RKO (cell line): ENCODE measurements at regions not wholly inside any gene's neighbourhood (a gene's known extent, or its start where the extent isn't known, plus 50 kb on each side); places are given as distances from the start of the nearest gene placed in this dataset.
"Not testable (repeated sequence)": the region's sequence is repeated elsewhere in the genome, so short reads cannot be mapped to it uniquely, and the experiment has no call there.

Experiments
- DNase-seq: peaks from one replicate; pipeline ENCODE4 v3.0.0-alpha.2; 2016; ENCODE audit warnings: low spot score

GRCh38 chr2:3899536-3900155, 196.3 kb downstream of the DCDC2C start:
- no peak for DNase-seq

- no peak for DNase-seq
Measured at GRCh38 chr2:3902131-3902530, 198.8 kb downstream of the DCDC2C start.

GRCh38 chr2:3904061-3904460, 200.7 kb downstream of the DCDC2C start:
- DNase-seq = no peak

- DNase-seq = not testable (repeated sequence)
Measured at GRCh38 chr2:3908498-3908897, 205.1 kb downstream of the DCDC2C start.

- no peak for DNase-seq
Measured at GRCh38 chr2:3911882-3912455, 208.6 kb downstream of the DCDC2C start.

- DNase-seq = no peak
Measured at GRCh38 chr2:3913166-3913565, 209.8 kb downstream of the DCDC2C start.

- no peak for DNase-seq
Measured at GRCh38 chr2:3914241-3914640, 210.9 kb downstream of the DCDC2C start.

GRCh38 chr2:3927031-3927430, 223.7 kb downstream of the DCDC2C start:
- DNase-seq = no peak

- no peak for DNase-seq
Measured at GRCh38 chr2:3929374-3929773, 226.0 kb downstream of the DCDC2C start.

- no peak for DNase-seq
Measured at GRCh38 chr2:3930246-3930645, 226.9 kb downstream of the DCDC2C start.

GRCh38 chr2:3940661-3941060, 237.3 kb downstream of the DCDC2C start:
- DNase-seq = no peak

GRCh38 chr2:3942841-3943240, 239.5 kb downstream of the DCDC2C start:
- no peak for DNase-seq

GRCh38 chr2:3944071-3944470, 240.7 kb downstream of the DCDC2C start:
- DNase-seq = no peak

- DNase-seq = no peak
Measured at GRCh38 chr2:3944841-3945240, 241.5 kb downstream of the DCDC2C start.

GRCh38 chr2:3948191-3948590, 244.8 kb downstream of the DCDC2C start:
- no peak for DNase-seq

GRCh38 chr2:3951131-3951954, 248.0 kb downstream of the DCDC2C start:
- no peak for DNase-seq

- no peak for DNase-seq
Measured at GRCh38 chr2:3952866-3953516, 249.6 kb downstream of the DCDC2C start.

GRCh38 chr2:3954261-3954660, 250.9 kb downstream of the DCDC2C start:
- no peak for DNase-seq

GRCh38 chr2:3956406-3956805, 253.0 kb downstream of the DCDC2C start:
- no peak for DNase-seq

GRCh38 chr2:3956892-3957291, 253.5 kb downstream of the DCDC2C start:
- DNase-seq = no peak

GRCh38 chr2:3958465-3958864, 255.1 kb downstream of the DCDC2C start:
- no peak for DNase-seq

GRCh38 chr2:3958969-3959368, 255.6 kb downstream of the DCDC2C start:
- DNase-seq = no peak

GRCh38 chr2:3959372-3959771, 256.0 kb downstream of the DCDC2C start:
- DNase-seq = peak; percentile 31
